Skeletal muscle tissue (tissue), 3 donors: ENCODE measurements at regions not wholly inside any gene's neighbourhood (a gene's known extent, or its start where the extent isn't known, plus 50 kb on each side); places are given as distances from the start of the nearest gene placed in this dataset.

Experiments used
- H3K27ac ChIP-seq: one replicate; pipeline ENCODE4 v1.7.0; 2013; ENCODE audit warnings: mild to moderate bottlenecking, low read depth, low read length, inconsistent platforms
- H3K27me3 ChIP-seq, 3 donors: one replicate each; pipeline ENCODE4 v1.7.0; 2013; ENCODE audit warnings: low read length in 3 of 3; ENCODE audit not compliant: control insufficient read depth in 3 of 3, insufficient read depth in 3 of 3
- H3K36me3 ChIP-seq, 3 donors: one replicate each; pipeline ENCODE4 v1.7.0; 2013; ENCODE audit warnings: low read length in 3 of 3; ENCODE audit not compliant: control insufficient read depth in 3 of 3, insufficient read depth in 3 of 3
- H3K4me1 ChIP-seq, 3 donors: one replicate each; pipeline ENCODE4 v1.7.0; 2013; ENCODE audit warnings: low read length in 3 of 3, mild to moderate bottlenecking in 3 of 3; ENCODE audit not compliant: control insufficient read depth in 3 of 3, insufficient read depth in 3 of 3
- H3K4me3 ChIP-seq, 3 donors: one replicate each; pipeline ENCODE4 v1.7.0; 2013; ENCODE audit warnings: low read length in 3 of 3
- H3K9ac ChIP-seq, 3 donors: one replicate each; pipeline ENCODE4 v1.7.0; 2013; ENCODE audit warnings: low read length in 3 of 3, mild to moderate bottlenecking in 3 of 3, moderate library complexity in 2 of 3, low read depth in 1 of 3
- H3K9me3 ChIP-seq, 3 donors: one replicate each; pipeline ENCODE4 v1.7.0; 2013; ENCODE audit warnings: low read length in 3 of 3; ENCODE audit not compliant: control insufficient read depth in 3 of 3
- donor health status: Osteomylitis.

- Histone ChIP-seq H3K36me3 (no peaks in the 10 kb centered on the region), H3K4me1 (peaks cover 3 to 4% (median 4%) of the 10 kb centered on the region in 3 donors), H3K27me3 (no peaks in the 10 kb centered on the region), H3K9ac (no peak overlapping the region), H3K4me3 (no peak overlapping the region), H3K27ac (no peak overlapping the region), H3K9me3 (no peaks in the 10 kb centered on the region)
Measured at GRCh38 chr3:132805071-132805470, 82.9 kb upstream of the NPHP3 start.

- H3K36me3 ChIP-seq = no peaks in the 10 kb centered on the region
- H3K27me3 ChIP-seq = no peaks in the 10 kb centered on the region
- H3K9me3 ChIP-seq = no peaks in the 10 kb centered on the region
- H3K4me3 ChIP-seq = no peak overlapping the region
- H3K4me1 ChIP-seq = peaks cover 3 to 4% (median 4%) of the 10 kb centered on the region in 3 donors
- H3K27ac ChIP-seq = no peak overlapping the region
- no peak overlapping the region for H3K9ac ChIP-seq
Measured at GRCh38 chr3:132804498-132804897, 82.3 kb upstream of the NPHP3 start.

- Histone ChIP-seq H3K9ac (no peak overlapping the region), H3K27ac (no peak overlapping the region), H3K36me3 (no peaks in the 10 kb centered on the region), H3K27me3 (no peaks in the 10 kb centered on the region), H3K9me3 (no peaks in the 10 kb centered on the region), H3K4me1 (peaks cover 3 to 4% (median 4%) of the 10 kb centered on the region in 3 donors), H3K4me3 (no peak overlapping the region)
Measured at GRCh38 chr3:132803889-132804288, 81.7 kb upstream of the NPHP3 start.

- no peaks in the 10 kb centered on the region for H3K27me3 ChIP-seq
- no peaks in the 10 kb centered on the region for H3K9me3 ChIP-seq
- peak overlapping the region; percentile 19 for H3K27ac ChIP-seq
- peak overlapping the region in 1 of 3 donors; percentile 34 for H3K9ac ChIP-seq
- peaks cover 3 to 4% (median 4%) of the 10 kb centered on the region in 3 donors for H3K4me1 ChIP-seq
- H3K4me3 ChIP-seq = peak overlapping the region; percentile 11 to 60 (median 18)
- H3K36me3 ChIP-seq = no peaks in the 10 kb centered on the region
Measured at GRCh38 chr3:132800958-132801357, 78.7 kb upstream of the NPHP3 start.

GRCh38 chr3:132790806-132791205 lies 68.6 kb upstream of the NPHP3 start:
- Histone ChIP-seq H3K27me3 (no peaks in the 10 kb centered on the region), H3K9ac (no peak overlapping the region), H3K36me3 (no peaks in the 10 kb centered on the region), H3K27ac (no peak overlapping the region), H3K4me1 (peaks cover 4 to 10% (median 8%) of the 10 kb centered on the region in 3 donors), H3K4me3 (no peak overlapping the region), H3K9me3 (no peaks in the 10 kb centered on the region)

GRCh38 chr3:132789959-132790358 lies 67.8 kb upstream of the NPHP3 start:
- Histone ChIP-seq H3K27ac (no peak overlapping the region), H3K4me1 (peaks cover 4 to 13% (median 8%) of the 10 kb centered on the region in 3 donors), H3K27me3 (no peaks in the 10 kb centered on the region), H3K36me3 (no peaks in the 10 kb centered on the region), H3K4me3 (no peak overlapping the region), H3K9ac (no peak overlapping the region), H3K9me3 (no peaks in the 10 kb centered on the region)

DNA sequence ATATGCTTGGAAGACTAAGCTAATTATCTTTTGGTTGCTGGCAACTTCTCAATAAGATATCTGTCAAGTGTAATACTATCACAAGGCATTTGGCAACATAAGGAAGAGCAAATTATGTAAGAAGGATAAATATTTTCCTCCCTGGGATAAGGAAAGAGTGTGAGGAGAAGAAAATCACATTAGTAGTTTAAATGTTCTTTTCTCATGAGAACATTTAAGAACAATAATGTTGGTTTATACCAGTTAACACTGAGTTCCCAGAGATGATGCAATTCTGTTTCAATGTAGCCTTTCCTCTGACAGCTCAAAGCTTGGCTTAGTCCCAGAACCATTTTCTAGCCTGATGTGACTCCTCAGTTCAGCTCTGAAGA lies 66.1 kb upstream of the NPHP3 start:
- Histone ChIP-seq H3K4me1 (peaks cover 7 to 13% (median 8%) of the 10 kb centered on the region in 3 donors), H3K4me3 (no peak overlapping the region), H3K9me3 (no peaks in the 10 kb centered on the region), H3K27ac (no peak overlapping the region), H3K9ac (no peak overlapping the region), H3K36me3 (no peaks in the 10 kb centered on the region), H3K27me3 (no peaks in the 10 kb centered on the region)

GRCh38 chr3:132787616-132788300 lies 65.5 kb upstream of the NPHP3 start:
- Histone ChIP-seq H3K4me1 (peaks cover 7 to 13% (median 8%) of the 10 kb centered on the region in 3 donors), H3K27ac (peak overlapping the region; percentile 6), H3K9ac (no peak overlapping the region)

DNA sequence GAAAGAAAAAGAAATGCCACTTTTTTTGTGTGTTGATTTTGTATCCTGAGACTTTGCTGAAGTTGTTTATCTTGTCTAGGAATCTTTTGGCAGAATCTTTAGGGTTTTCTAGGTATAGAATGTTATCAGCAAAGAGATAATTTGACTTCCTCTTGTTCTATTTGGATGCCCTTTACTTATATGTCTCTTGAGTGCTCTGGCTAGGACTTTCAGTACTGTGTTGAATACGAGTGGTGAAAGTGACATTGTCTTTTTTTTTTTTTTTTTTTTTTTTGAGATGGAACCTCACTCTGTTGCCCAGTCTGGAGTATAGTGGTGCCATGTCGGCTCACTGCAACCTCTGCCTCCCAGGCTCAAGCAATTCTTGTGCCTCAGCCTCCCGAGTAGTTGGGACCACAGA lies 64.7 kb upstream of the NPHP3 start:
- H3K27me3 ChIP-seq = no peaks in the 10 kb centered on the region
- no peak overlapping the region for H3K9ac ChIP-seq
- no peaks in the 10 kb centered on the region for H3K9me3 ChIP-seq
- peak overlapping the region; percentile 6 for H3K27ac ChIP-seq
- H3K4me1 ChIP-seq = peaks cover 7 to 13% (median 8%) of the 10 kb centered on the region in 3 donors
- no peak overlapping the region for H3K4me3 ChIP-seq
- H3K36me3 ChIP-seq = no peaks in the 10 kb centered on the region

More at GRCh38 chr3:132787616-132788300, 65.5 kb upstream of the NPHP3 start:
- no peaks in the 10 kb centered on the region for H3K27me3 ChIP-seq
- H3K36me3 ChIP-seq = no peaks in the 10 kb centered on the region
- no peaks in the 10 kb centered on the region for H3K9me3 ChIP-seq
- H3K4me3 ChIP-seq = no peak overlapping the region

GRCh38 chr3:132785292-132785691 lies 63.1 kb upstream of the NPHP3 start:
- no peak overlapping the region for H3K27ac ChIP-seq
- no peaks in the 10 kb centered on the region for H3K36me3 ChIP-seq
- H3K9ac ChIP-seq = no peak overlapping the region
- no peaks in the 10 kb centered on the region for H3K9me3 ChIP-seq
- H3K27me3 ChIP-seq = no peaks in the 10 kb centered on the region
- H3K4me3 ChIP-seq = no peak overlapping the region
- H3K4me1 ChIP-seq = peaks cover 7 to 13% (median 8%) of the 10 kb centered on the region in 3 donors
